GM12874 (cell line): ENCODE measurements at regions not wholly inside any gene's neighbourhood (a gene's known extent, or its start where the extent isn't known, plus 50 kb on each side); places are given as distances from the start of the nearest gene placed in this dataset.

Experiments
- CTCF ChIP-seq: IDR thresholded peaks from 2 replicates; pipeline ENCODE4 v1.5.1; 2011; ENCODE audit warnings: low read depth, mild to moderate bottlenecking, control low read depth, low read length, moderate library complexity; ENCODE audit not compliant: insufficient read depth

GRCh38 chr4:138612428-138612827 lies 370.3 kb upstream of the SLC7A11 start:
- TF ChIP-seq CTCF = no peak

- no peak for TF ChIP-seq CTCF
These were observed 369.6 kb upstream of the SLC7A11 start for GRCh38 chr4:138611721-138612120.

DNA sequence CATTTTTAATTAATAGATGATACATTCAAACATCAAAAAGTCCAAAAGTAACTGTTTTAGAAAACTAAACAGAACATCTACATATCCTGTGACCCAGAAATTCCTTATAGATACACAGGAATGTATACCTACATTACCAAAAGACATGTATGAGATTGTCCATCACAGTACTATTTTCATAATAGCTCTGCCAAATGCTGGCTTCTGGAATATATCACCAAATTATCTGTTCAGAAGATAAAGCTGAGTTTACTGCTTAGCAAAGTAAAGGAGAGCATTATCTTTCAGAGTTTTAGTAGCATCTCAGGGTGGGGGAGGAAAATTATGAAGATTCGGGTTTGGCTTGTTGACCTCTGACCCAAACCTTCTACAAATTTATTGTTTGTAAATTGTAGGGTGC lies 368.9 kb upstream of the SLC7A11 start:
- TF ChIP-seq CTCF = no peak

DNA sequence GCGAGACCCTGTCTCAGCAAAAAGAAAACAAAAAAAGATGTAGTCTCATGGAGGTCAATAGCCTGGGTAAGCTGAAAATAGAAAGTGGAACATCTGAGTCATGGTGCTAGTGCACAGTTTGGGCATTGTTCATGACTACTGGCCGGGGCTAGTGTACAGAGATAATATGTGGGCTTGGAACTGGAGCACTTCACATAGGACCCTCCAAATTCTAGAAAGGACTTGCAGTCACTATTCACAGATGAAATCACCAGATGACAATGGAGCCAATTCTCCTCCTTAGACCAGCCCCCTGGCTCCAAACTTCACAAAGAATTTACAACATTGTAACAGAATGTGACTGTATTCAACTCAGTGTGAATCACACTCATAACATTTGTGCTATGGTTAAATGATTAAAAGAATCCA lies 367.8 kb upstream of the SLC7A11 start:
- TF ChIP-seq CTCF = no peak

- no peak for TF ChIP-seq CTCF
These were observed 362.4 kb upstream of the SLC7A11 start for GRCh38 chr4:138604556-138604955.

DNA sequence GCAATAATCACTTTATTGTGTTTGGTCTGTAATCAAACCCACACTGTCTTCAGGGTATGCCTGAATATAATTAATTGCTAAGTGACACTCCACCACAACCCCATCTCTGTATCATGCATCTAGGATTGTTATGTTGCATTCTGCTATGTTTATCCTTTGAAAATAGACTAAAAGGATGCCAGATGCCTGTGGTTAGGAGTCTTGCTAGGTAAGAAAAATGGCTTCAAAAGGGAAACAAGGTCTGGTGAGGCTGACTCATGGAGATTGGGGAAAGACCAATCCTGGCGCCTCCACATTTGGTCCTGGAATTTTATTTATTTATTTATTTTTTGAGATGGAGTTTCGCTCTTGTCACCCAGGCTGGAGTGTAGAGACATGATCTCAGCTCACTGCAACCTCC lies 360.5 kb upstream of the SLC7A11 start:
- no peak for TF ChIP-seq CTCF

DNA sequence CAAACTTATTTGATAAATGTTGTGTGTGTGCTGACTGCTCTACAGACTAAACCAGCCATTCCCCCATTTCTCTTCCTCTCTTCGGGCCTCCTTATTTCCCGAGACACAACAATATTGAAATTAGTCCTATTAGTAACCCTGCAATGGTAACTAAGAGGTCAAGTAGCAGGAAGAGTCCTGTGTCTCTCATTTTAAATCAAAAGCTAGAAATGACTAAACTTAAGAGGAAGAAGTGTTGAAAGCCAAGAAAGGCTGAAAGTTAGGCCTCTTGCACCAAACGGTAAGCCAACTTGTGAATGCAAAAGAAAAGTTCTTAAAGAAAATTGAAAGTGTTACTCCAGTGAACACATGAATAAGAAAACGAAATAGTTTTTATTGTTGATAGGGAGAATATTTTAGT lies 357.8 kb upstream of the SLC7A11 start:
- no peak for TF ChIP-seq CTCF

GRCh38 chr4:138598226-138598625 lies 356.1 kb upstream of the SLC7A11 start:
- no peak for TF ChIP-seq CTCF
